WTC11 (cell line): ENCODE measurements at regions not wholly inside any gene's neighbourhood (a gene's known extent, or its start where the extent isn't known, plus 50 kb on each side); places are given as distances from the start of the nearest gene placed in this dataset.

Experiments used
- ZNF423 ChIP-seq: fragments of 250-450 bp; sonication (Bioruptor Pico); IDR thresholded peaks from 2 replicates; pipeline ENCODE4 v2.1.2; 2022; ENCODE audit warnings: mild to moderate bottlenecking, moderate library complexity
- ZNF671 ChIP-seq: fragments of 250-450 bp; sonication (Bioruptor Pico); IDR thresholded peaks from 2 replicates; pipeline ENCODE4 v1.8.0; 2021; ENCODE audit warnings: mild to moderate bottlenecking
- TF ChIP-seq, protein P1 (sequence below): sonication (generic); formaldehyde crosslinking; IDR thresholded peaks from 2 replicates; pipeline ENCODE4 v1.8.0; 2022; ENCODE audit warnings: mild to moderate bottlenecking, missing genetic modification reagents

GRCh38 chr1:199931666-199932377 lies 95.7 kb upstream of the NR5A2 start:
- TF ChIP-seq, protein P1, sequence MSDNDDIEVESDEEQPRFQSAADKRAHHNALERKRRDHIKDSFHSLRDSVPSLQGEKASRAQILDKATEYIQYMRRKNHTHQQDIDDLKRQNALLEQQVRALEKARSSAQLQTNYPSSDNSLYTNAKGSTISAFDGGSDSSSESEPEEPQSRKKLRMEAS (CRISPR knock-in tag): no peak
- TF ChIP-seq ZNF423 (CRISPR knock-in tag) (no peak), ZNF671 (CRISPR knock-in tag) (no peak)
